ENCODE measurements at regions not wholly inside any gene's neighbourhood (a gene's known extent, or its start where the extent isn't known, plus 50 kb on each side); places are given as distances from the start of the nearest gene placed in this dataset.

GRCh38 chr6:167774881-167775280, 51.8 kb upstream of the AFDN start:
- no peak for DNase-seq (ENCODE audit: low read depth in 2 of 2)

GRCh38 chr6:167776906-167777627, 49.6 kb upstream of the AFDN start:
- DNase-seq (ENCODE audit: low read depth in 2 of 2), result no peak
